HCT116 (cell line): ENCODE measurements at regions not wholly inside any gene's neighbourhood (a gene's known extent, or its start where the extent isn't known, plus 50 kb on each side); places are given as distances from the start of the nearest gene placed in this dataset.

ENCODE experiments used
- ATAC-seq: fragments of 200-7000 bp; cut with Tn5 transposase; 2 replicates; pipeline ENCODE4 v1.9.1; 2020; ENCODE audit warnings: mild to moderate bottlenecking, moderate library complexity
- BruUV-seq: library from RNA; stranded (reverse); fragments of 400-500 nt; replicated peaks from 2 replicates; lab custom pipeline; 2021; lab: Mats Ljungman, UMichigan
- CTCF ChIA-PET: fragments of 300-600 bp; sonication (Branson Sonifier 250); formaldehyde crosslinking; loops from one replicate; lab custom pipeline; 2021; ENCODE audit warnings: antibody characterized with exemption; lab: Charles Lee
- POLR2A ChIA-PET: fragments of 300-600, 350-600 bp; sonication (Branson Sonifier 250); formaldehyde crosslinking; loops from one replicate; lab custom pipeline; 2021; ENCODE audit warnings: antibody characterized with exemption; lab: Charles Lee
- RAD21 ChIA-PET, 2 experiments: fragments of 300-600 bp; sonication (Branson Sonifier 250); formaldehyde crosslinking; loops; one replicate each; lab custom pipeline; 2023; ENCODE audit warnings: low total read pairs in 2 of 2; ENCODE audit not compliant: uncharacterized antibody in 2 of 2, unreplicated experiment in 2 of 2, low non-redundant PET in 1 of 2; lab: Charles Lee
- DNase-seq: peaks from one replicate; pipeline ENCODE4 v3.0.0-alpha.2; 2010; ENCODE audit warnings: low read depth, low spot score
- H2AFZ ChIP-seq: fragments of 200-600 bp; shearing (Covaris generic), sonication (generic); 2 replicates; pipeline ENCODE4 v1.6.1; 2017; ENCODE audit warnings: low read depth, mixed run types, mixed read lengths, antibody characterized with exemption, low read length; ENCODE audit not compliant: poor library complexity, severe bottlenecking
- H3K27ac ChIP-seq: 2 replicates; pipeline ENCODE4 v1.5.1; 2012; ENCODE audit warnings: low read depth, low read length
- H3K27me3 ChIP-seq: fragments of 200-600 bp; sonication (generic); 2 replicates; pipeline ENCODE4 v1.6.1; 2016; ENCODE audit warnings: mixed run types, low read length, mixed read lengths; ENCODE audit not compliant: insufficient read depth
- H3K36me3 ChIP-seq, 2 experiments: fragments of 200-500 bp in 1 of 2; fragments of 200-600 bp in 1 of 2; sonication (Bioruptor generic) in 1 of 2; sonication (generic) in 1 of 2; 2 replicates each; pipeline versions ENCODE4 v1.5.1 to v1.6.1; 2014 to 2016; ENCODE audit warnings: low read length in 2 of 2, inconsistent platforms in 1 of 2, mixed read lengths in 1 of 2, mixed run types in 1 of 2; ENCODE audit not compliant: insufficient read depth in 2 of 2, control insufficient read depth in 1 of 2
- H3K4me1 ChIP-seq, 2 experiments: fragments of 200-600 bp in 1 of 2; sonication (generic) in 1 of 2; 2 replicates each; pipeline versions ENCODE4 v1.5.1 to v1.6.1; 2012 to 2017; ENCODE audit warnings: low read length in 2 of 2, inconsistent platforms in 1 of 2, mild to moderate bottlenecking in 1 of 2, mixed read lengths in 1 of 2, mixed run types in 1 of 2, moderate library complexity in 1 of 2; ENCODE audit not compliant: insufficient read depth in 2 of 2, control insufficient read depth in 1 of 2
- H3K4me2 ChIP-seq: fragments of 200-600 bp; sonication (generic); 2 replicates; pipeline ENCODE4 v1.6.1; 2017; ENCODE audit warnings: mixed run types, low read length, mixed read lengths
- H3K4me3 ChIP-seq, 2 experiments: fragments of 200-600 bp in 1 of 2; sonication (generic) in 1 of 2; replicated peaks in 1 of 2; 2 replicates each; pipeline ENCODE4 v1.5.1; 2011 to 2016; ENCODE audit warnings: low read length in 2 of 2, control low read depth in 1 of 2, low read depth in 1 of 2, mild to moderate bottlenecking in 1 of 2, mixed read lengths in 1 of 2, mixed run types in 1 of 2
- H3K79me2 ChIP-seq: fragments of 200-600 bp; sonication (generic); 2 replicates; pipeline ENCODE4 v1.6.1; 2017; ENCODE audit warnings: mild to moderate bottlenecking, mixed run types, low read length, moderate library complexity, mixed read lengths; ENCODE audit not compliant: insufficient read depth
- H3K9ac ChIP-seq: fragments of 200-600 bp; sonication (generic); 2 replicates; pipeline ENCODE4 v1.6.1; 2016; ENCODE audit warnings: low read length, mixed read lengths
- H3K9me2 ChIP-seq: fragments of 200-600 bp; sonication (generic), shearing (Covaris generic); 2 replicates; pipeline ENCODE4 v1.6.1; 2017; ENCODE audit warnings: mixed run types, mild to moderate bottlenecking, moderate library complexity; ENCODE audit not compliant: insufficient read depth
- H3K9me3 ChIP-seq, 2 experiments: fragments of 200-500 bp in 1 of 2; fragments of 200-600 bp in 1 of 2; sonication (Bioruptor generic) in 1 of 2; sonication (generic) in 1 of 2; 2 replicates each; pipeline ENCODE4 v1.6.1; 2014 to 2017; ENCODE audit warnings: low read length in 2 of 2, mixed read lengths in 2 of 2, inconsistent platforms in 1 of 2, low read depth in 1 of 2, mild to moderate bottlenecking in 1 of 2, mixed run types in 1 of 2, moderate library complexity in 1 of 2; ENCODE audit not compliant: control insufficient read depth in 1 of 2, insufficient read depth in 1 of 2
- H4K20me1 ChIP-seq: fragments of 200-600 bp; sonication (generic), shearing (Covaris generic); 2 replicates; pipeline ENCODE4 v1.6.1; 2017; ENCODE audit warnings: mixed run types, mild to moderate bottlenecking, moderate library complexity; ENCODE audit not compliant: insufficient read depth
- CBX3 ChIP-seq: IDR thresholded peaks from 2 replicates; pipeline ENCODE4 v1.6.1; 2012; ENCODE audit warnings: low read depth
- ELF1 ChIP-seq: IDR thresholded peaks from 2 replicates; pipeline ENCODE4 v1.6.1; 2012; ENCODE audit warnings: low read depth, borderline replicate concordance
- JUND ChIP-seq: IDR thresholded peaks from 2 replicates; pipeline ENCODE4 v1.6.1; 2012
- POLR2A ChIP-seq: IDR thresholded peaks from 2 replicates; pipeline ENCODE4 v1.7.0; 2011; ENCODE audit warnings: borderline replicate concordance; ENCODE audit not compliant: insufficient read depth, insufficient read length; ENCODE audit errors: extremely low read depth
- RAD21 ChIP-seq: IDR thresholded peaks from 2 replicates; pipeline ENCODE4 v1.6.1; 2012; ENCODE audit warnings: low read depth, mild to moderate bottlenecking
- SIN3A ChIP-seq: IDR thresholded peaks from 2 replicates; pipeline ENCODE4 v1.6.1; 2012; ENCODE audit warnings: low read depth
- SRF ChIP-seq: IDR thresholded peaks from 2 replicates; pipeline ENCODE4 v1.6.1; 2012; ENCODE audit warnings: low read depth
- TCF7L2 ChIP-seq: IDR thresholded peaks from 2 replicates; pipeline ENCODE4 v1.7.0; 2011; ENCODE audit warnings: borderline replicate concordance, inconsistent platforms; ENCODE audit not compliant: insufficient read depth, insufficient read length; ENCODE audit errors: extremely low read depth
- ZBTB33 ChIP-seq: IDR thresholded peaks from 2 replicates; pipeline ENCODE4 v1.6.1; 2011; ENCODE audit warnings: mild to moderate bottlenecking, low read length, moderate library complexity; ENCODE audit not compliant: insufficient replicate concordance; ENCODE audit errors: extremely low read depth
- ZNF274 ChIP-seq: fragments of 200-500 bp; sonication (Bioruptor generic); IDR thresholded peaks from 2 replicates; pipeline ENCODE4 v1.6.1; 2014; ENCODE audit warnings: mild to moderate bottlenecking, low read depth, low read length, inconsistent platforms
- intact Hi-C: fragments of 100-400 bp; cut with micrococcal nuclease; formaldehyde crosslinking; loops from 2 replicates; pipeline ENCODE4 v1.10.0; 2022
- TF ChIP-seq, protein P1 (sequence below): IDR thresholded peaks from 2 replicates; pipeline ENCODE4 v1.6.1; 2012; ENCODE audit warnings: low read depth
- TF ChIP-seq, protein P2 (sequence below): IDR thresholded peaks from 2 replicates; pipeline ENCODE4 v1.6.1; 2012

GRCh38 chr9:79952401-79952800 is 380.6 kb downstream of the TLE4 start (continued):
- TF ChIP-seq, protein P1, sequence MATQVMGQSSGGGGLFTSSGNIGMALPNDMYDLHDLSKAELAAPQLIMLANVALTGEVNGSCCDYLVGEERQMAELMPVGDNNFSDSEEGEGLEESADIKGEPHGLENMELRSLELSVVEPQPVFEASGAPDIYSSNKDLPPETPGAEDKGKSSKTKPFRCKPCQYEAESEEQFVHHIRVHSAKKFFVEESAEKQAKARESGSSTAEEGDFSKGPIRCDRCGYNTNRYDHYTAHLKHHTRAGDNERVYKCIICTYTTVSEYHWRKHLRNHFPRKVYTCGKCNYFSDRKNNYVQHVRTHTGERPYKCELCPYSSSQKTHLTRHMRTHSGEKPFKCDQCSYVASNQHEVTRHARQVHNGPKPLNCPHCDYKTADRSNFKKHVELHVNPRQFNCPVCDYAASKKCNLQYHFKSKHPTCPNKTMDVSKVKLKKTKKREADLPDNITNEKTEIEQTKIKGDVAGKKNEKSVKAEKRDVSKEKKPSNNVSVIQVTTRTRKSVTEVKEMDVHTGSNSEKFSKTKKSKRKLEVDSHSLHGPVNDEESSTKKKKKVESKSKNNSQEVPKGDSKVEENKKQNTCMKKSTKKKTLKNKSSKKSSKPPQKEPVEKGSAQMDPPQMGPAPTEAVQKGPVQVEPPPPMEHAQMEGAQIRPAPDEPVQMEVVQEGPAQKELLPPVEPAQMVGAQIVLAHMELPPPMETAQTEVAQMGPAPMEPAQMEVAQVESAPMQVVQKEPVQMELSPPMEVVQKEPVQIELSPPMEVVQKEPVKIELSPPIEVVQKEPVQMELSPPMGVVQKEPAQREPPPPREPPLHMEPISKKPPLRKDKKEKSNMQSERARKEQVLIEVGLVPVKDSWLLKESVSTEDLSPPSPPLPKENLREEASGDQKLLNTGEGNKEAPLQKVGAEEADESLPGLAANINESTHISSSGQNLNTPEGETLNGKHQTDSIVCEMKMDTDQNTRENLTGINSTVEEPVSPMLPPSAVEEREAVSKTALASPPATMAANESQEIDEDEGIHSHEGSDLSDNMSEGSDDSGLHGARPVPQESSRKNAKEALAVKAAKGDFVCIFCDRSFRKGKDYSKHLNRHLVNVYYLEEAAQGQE = no peak
- TF ChIP-seq SIN3A (no peak), ZNF274 (no peak), TCF7L2 (no peak), ZBTB33 (no peak)
- TF ChIP-seq, protein P2, sequence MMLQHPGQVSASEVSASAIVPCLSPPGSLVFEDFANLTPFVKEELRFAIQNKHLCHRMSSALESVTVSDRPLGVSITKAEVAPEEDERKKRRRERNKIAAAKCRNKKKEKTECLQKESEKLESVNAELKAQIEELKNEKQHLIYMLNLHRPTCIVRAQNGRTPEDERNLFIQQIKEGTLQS = no peak

DNA sequence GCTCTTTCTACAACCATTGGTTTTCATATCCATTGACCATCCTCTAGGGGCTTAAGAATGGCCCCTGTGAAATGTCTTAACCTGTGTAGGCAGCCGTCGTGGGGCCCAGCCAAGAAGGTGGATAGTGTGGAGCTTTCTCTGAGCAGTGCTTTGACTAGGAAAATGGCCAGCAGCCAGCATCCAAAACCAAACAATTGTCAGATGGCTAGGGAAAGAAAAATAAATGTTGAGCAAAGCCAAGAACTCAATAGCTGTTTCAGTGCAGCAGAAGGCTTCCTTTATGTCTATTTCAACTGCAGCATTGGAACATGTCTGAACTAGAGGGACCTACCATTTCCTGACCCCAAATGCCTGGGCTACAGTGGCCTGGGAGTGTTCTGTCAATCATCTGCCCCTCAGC is 374.9 kb downstream of the TLE4 start:
- ATAC-seq (no peak), DNase-seq (no peak)
- Histone ChIP-seq H3K9me2 (no peaks in the 10 kb centered on the region), H2AFZ (no peak overlapping the region), H3K4me2 (no peak overlapping the region), H3K36me3 (no peaks in the 10 kb centered on the region), H4K20me1 (no peaks in the 10 kb centered on the region), H3K9ac (no peak overlapping the region), H3K27me3 (no peaks in the 10 kb centered on the region), H3K79me2 (no peaks in the 10 kb centered on the region), H3K9me3 (peaks cover 8 to 39% of the 10 kb centered on the region in 2 experiments; a peak in 2 of 4 replicates), H3K27ac (no peak overlapping the region), H3K4me3 (no peak overlapping the region), H3K4me1 (no peaks in the 10 kb centered on the region)
- BruUV-seq = no TSS peak
- TF ChIP-seq, protein P2 = no peak
- no peak for TF ChIP-seq RAD21
- TF ChIP-seq, protein P1 = no peak
- no peak for TF ChIP-seq SIN3A
- no peak for TF ChIP-seq ZNF274
- TF ChIP-seq CBX3 = no peak
- no peak for TF ChIP-seq ELF1
- TF ChIP-seq JUND = no peak
- TF ChIP-seq SRF = no peak
- no peak for TF ChIP-seq POLR2A
- TF ChIP-seq ZBTB33 = no peak
- ChIA-PET CTCF (no interaction called here), RAD21 (no interaction called here), POLR2A (no interaction called here)
- intact Hi-C loops = no loop called here
